Osteoblast (primary cell): ENCODE measurements at regions not wholly inside any gene's neighbourhood (a gene's known extent, or its start where the extent isn't known, plus 50 kb on each side); places are given as distances from the start of the nearest gene placed in this dataset.

Source experiments
- DNase-seq: peaks from one replicate; pipeline ENCODE4 v3.0.0; 2011; ENCODE audit warnings: low spot score, mixed read lengths; ENCODE audit not compliant: insufficient read length; ENCODE audit errors: missing footprints
- H2AFZ ChIP-seq: 2 replicates; pipeline ENCODE4 v1.6.0; 2011; ENCODE audit warnings: mild to moderate bottlenecking, low read length
- H3K27ac ChIP-seq: 2 replicates; pipeline ENCODE4 v1.5.1; 2011; ENCODE audit warnings: mild to moderate bottlenecking, low read depth, low read length, moderate library complexity
- H3K27me3 ChIP-seq: 2 replicates; pipeline ENCODE4 v1.6.0; 2012; ENCODE audit warnings: mild to moderate bottlenecking, control low read depth, inconsistent platforms, low read length, moderate library complexity; ENCODE audit not compliant: insufficient read depth
- H3K36me3 ChIP-seq: 2 replicates; pipeline ENCODE4 v1.5.1; 2011; ENCODE audit warnings: mild to moderate bottlenecking, low read length, control low read depth, moderate library complexity; ENCODE audit not compliant: insufficient read depth
- H3K4me1 ChIP-seq: 2 replicates; pipeline ENCODE4 v1.5.1; 2011; ENCODE audit warnings: mild to moderate bottlenecking, low read length, control low read depth, moderate library complexity; ENCODE audit not compliant: insufficient read depth
- H3K4me2 ChIP-seq: 2 replicates; pipeline ENCODE4 v1.6.0; 2011; ENCODE audit warnings: mild to moderate bottlenecking, low read length; ENCODE audit not compliant: insufficient read depth
- H3K4me3 ChIP-seq: fragments of 200-600 bp; sonication (generic); 3 replicates; pipeline ENCODE4 v1.5.1; 2012; ENCODE audit warnings: mild to moderate bottlenecking, low read length, inconsistent platforms; ENCODE audit not compliant: insufficient read depth
- H3K79me2 ChIP-seq: 2 replicates; pipeline ENCODE4 v1.6.0; 2012; ENCODE audit warnings: mild to moderate bottlenecking, low read length, control low read depth, inconsistent platforms; ENCODE audit not compliant: insufficient read depth
- H3K9me3 ChIP-seq: 2 replicates; pipeline ENCODE4 v1.5.1; 2011; ENCODE audit warnings: low read depth, low read length, control low read depth
- H4K20me1 ChIP-seq: 2 replicates; pipeline ENCODE4 v1.6.0; 2012; ENCODE audit warnings: mild to moderate bottlenecking, low read length, control low read depth; ENCODE audit not compliant: insufficient read depth
- CTCF ChIP-seq: IDR thresholded peaks from 2 replicates; pipeline ENCODE4 v1.5.1; 2011; ENCODE audit warnings: mild to moderate bottlenecking, low read depth, low read length, moderate library complexity; ENCODE audit errors: extremely low read depth

- TF ChIP-seq CTCF = no peak
- DNase-seq = no peak
- no peaks in the 10 kb centered on the region for H3K4me1 ChIP-seq
- H3K79me2 ChIP-seq = no peaks in the 10 kb centered on the region
- no peak overlapping the region for H3K4me2 ChIP-seq
- no peaks in the 10 kb centered on the region for H3K27me3 ChIP-seq
- H3K9me3 ChIP-seq = no peaks in the 10 kb centered on the region
- no peaks in the 10 kb centered on the region for H3K36me3 ChIP-seq
- no peak overlapping the region for H3K4me3 ChIP-seq
- no peak overlapping the region for H3K27ac ChIP-seq
- no peaks in the 10 kb centered on the region for H4K20me1 ChIP-seq
- H2AFZ ChIP-seq = no peak overlapping the region
These were observed 244.9 kb downstream of the NAP1L3 start for GRCh38 chrX:93428497-93428896.

GRCh38 chrX:93422693-93423092, 250.7 kb downstream of the NAP1L3 start:
- Histone ChIP-seq H3K4me2 (no peak overlapping the region), H3K27me3 (no peaks in the 10 kb centered on the region), H4K20me1 (no peaks in the 10 kb centered on the region), H3K79me2 (no peaks in the 10 kb centered on the region), H3K9me3 (no peaks in the 10 kb centered on the region), H3K4me3 (no peak overlapping the region), H2AFZ (no peak overlapping the region), H3K4me1 (no peaks in the 10 kb centered on the region), H3K36me3 (no peaks in the 10 kb centered on the region), H3K27ac (no peak overlapping the region)
- peak; percentile 60 for DNase-seq
- TF ChIP-seq CTCF = peak; percentile 57

- Histone ChIP-seq H3K36me3 (no peaks in the 10 kb centered on the region), H3K27ac (no peak overlapping the region), H3K9me3 (no peaks in the 10 kb centered on the region), H3K79me2 (no peaks in the 10 kb centered on the region), H3K4me2 (no peak overlapping the region), H4K20me1 (no peaks in the 10 kb centered on the region), H2AFZ (no peak overlapping the region), H3K27me3 (no peaks in the 10 kb centered on the region), H3K4me1 (no peaks in the 10 kb centered on the region), H3K4me3 (no peak overlapping the region)
- no peak for TF ChIP-seq CTCF
- DNase-seq = no peak
These were observed 252.8 kb downstream of the NAP1L3 start for GRCh38 chrX:93420525-93421082.

GRCh38 chrX:93420090-93420489, 253.3 kb downstream of the NAP1L3 start:
- no peak overlapping the region for H2AFZ ChIP-seq
- no peak overlapping the region for H3K27ac ChIP-seq
- H3K79me2 ChIP-seq = no peaks in the 10 kb centered on the region
- H3K4me2 ChIP-seq = no peak overlapping the region
- H3K9me3 ChIP-seq = no peaks in the 10 kb centered on the region
- H3K27me3 ChIP-seq = no peaks in the 10 kb centered on the region
- no peaks in the 10 kb centered on the region for H4K20me1 ChIP-seq
- no peak for DNase-seq
- no peaks in the 10 kb centered on the region for H3K36me3 ChIP-seq
- H3K4me3 ChIP-seq = no peak overlapping the region
- TF ChIP-seq CTCF = no peak
- H3K4me1 ChIP-seq = no peaks in the 10 kb centered on the region
